ENCODE measurements at regions not wholly inside any gene's neighbourhood (a gene's known extent, or its start where the extent isn't known, plus 50 kb on each side); places are given as distances from the start of the nearest gene placed in this dataset.

DNA sequence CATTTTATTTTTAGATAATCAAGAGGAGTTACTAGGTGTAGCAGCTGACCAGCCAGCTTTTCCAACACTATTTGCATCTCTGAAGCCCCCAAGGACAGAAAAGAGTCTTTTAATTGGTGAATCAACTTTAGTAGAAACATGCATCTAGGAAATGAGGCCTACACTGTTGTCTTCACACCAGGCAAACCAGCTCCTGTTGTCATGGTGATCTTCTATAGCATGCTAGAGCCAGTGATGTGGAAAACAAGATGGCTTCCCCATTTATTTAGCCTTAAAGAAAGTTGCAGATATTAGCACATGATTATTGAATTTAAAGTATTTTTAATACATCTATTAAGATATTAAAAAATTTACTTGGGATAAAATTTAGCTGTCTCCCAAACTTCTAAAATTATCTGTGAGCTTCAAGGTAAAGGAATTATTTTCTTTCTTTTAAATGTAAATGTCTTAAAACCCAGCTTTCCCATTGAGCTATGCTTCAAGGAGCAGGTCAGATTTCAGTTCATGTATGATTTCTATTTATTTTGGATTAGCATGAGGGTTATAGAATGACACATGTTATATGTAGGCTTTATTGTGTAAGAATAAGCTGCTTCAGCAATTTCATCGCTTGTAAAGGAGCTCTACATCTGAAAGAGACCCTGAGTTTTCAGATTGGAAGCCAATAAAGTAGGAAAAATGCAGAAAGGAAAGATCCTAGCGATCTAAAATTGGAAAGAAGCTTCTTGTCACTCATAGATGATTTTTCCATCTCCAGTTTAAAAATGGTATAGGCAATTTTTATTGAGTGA lies 564.9 kb upstream of the CITED2 start:
- DNase-seq (no peak), ATAC-seq (ENCODE audit: low read depth) (no peak)
- TF ChIP-seq, protein P1, sequence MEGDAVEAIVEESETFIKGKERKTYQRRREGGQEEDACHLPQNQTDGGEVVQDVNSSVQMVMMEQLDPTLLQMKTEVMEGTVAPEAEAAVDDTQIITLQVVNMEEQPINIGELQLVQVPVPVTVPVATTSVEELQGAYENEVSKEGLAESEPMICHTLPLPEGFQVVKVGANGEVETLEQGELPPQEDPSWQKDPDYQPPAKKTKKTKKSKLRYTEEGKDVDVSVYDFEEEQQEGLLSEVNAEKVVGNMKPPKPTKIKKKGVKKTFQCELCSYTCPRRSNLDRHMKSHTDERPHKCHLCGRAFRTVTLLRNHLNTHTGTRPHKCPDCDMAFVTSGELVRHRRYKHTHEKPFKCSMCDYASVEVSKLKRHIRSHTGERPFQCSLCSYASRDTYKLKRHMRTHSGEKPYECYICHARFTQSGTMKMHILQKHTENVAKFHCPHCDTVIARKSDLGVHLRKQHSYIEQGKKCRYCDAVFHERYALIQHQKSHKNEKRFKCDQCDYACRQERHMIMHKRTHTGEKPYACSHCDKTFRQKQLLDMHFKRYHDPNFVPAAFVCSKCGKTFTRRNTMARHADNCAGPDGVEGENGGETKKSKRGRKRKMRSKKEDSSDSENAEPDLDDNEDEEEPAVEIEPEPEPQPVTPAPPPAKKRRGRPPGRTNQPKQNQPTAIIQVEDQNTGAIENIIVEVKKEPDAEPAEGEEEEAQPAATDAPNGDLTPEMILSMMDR (IDR thresholded peaks at IDR 0.05), result no peak
- ChIA-PET POLR2A (no interaction called here), CTCF (interaction anchor here (0.6 kb wide), 1 partner anchor 1278 kb away, joined by 3 read pairs; no protein-coding TSS in a partner anchor)
- peaks cover 13% of the 10 kb centered on the region for H3K4me1 Mint-ChIP-seq
- H3K36me3 Mint-ChIP-seq (ENCODE audit: low read depth), result no peaks in the 10 kb centered on the region
- no peaks in the 10 kb centered on the region for H3K9me3 Mint-ChIP-seq
- H3K27ac Mint-ChIP-seq, result no peak overlapping the region
- intact Hi-C loops (cut with micrococcal nuclease), result no loop called here
- no peaks in the 10 kb centered on the region for H3K27me3 Mint-ChIP-seq
- no peak overlapping the region for H3K4me3 Mint-ChIP-seq

DNA sequence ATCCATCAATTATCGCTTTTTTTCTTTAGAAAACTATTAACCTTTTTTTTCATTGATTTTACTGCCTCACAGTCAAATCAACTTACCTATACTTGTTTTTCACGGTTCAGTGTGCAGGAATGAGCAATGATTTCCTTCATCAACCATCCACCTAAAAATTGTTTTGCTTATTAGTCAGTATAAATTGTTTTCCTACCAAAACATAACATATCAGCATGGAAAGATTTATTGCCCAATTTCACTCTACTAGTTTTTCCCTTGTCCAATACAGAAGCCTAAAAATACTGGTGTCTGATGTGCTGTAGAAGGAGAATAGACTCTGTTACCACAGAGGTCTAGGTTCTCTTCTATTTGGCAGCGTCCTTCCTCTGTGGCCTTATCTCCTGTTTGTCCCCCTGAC lies 558.2 kb upstream of the CITED2 start:
- DNase-seq (no peak), ATAC-seq (ENCODE audit: low read depth) (no peak)
- Mint-ChIP-seq H3K36me3 (ENCODE audit: low read depth) (no peaks in the 10 kb centered on the region), H3K27ac (no peak overlapping the region), H3K27me3 (no peaks in the 10 kb centered on the region), H3K4me3 (no peak overlapping the region), H3K9me3 (no peaks in the 10 kb centered on the region), H3K4me1 (no peaks in the 10 kb centered on the region)
- intact Hi-C loops (cut with micrococcal nuclease), result no loop called here
- ChIA-PET CTCF (no interaction called here), POLR2A (no interaction called here)
- TF ChIP-seq, protein P1 (IDR thresholded peaks at IDR 0.05), result no peak

DNA sequence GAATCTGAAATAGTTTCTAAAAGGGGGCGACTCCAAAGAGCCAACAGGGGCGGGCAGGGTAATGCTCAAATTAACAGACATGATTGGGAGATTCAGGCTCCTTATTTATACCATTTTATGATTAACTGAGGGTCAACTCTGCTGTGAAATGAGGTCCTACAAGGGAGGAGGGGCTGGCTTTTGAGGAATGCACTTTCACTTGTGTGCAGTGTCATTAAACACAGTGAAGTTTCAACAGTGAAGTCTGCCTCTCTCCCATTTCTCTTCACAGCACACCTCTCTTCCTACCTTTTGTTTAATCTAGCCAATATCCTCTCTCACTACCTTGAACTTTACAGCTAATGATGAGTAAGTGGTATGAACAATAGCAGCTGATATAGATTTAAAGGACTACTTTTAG lies 557.3 kb upstream of the CITED2 start:
- ChIA-PET CTCF (no interaction called here), POLR2A (no interaction called here)
- H3K36me3 Mint-ChIP-seq (ENCODE audit: low read depth), result no peaks in the 10 kb centered on the region
- no peak overlapping the region for H3K27ac Mint-ChIP-seq
- H3K9me3 Mint-ChIP-seq, result no peaks in the 10 kb centered on the region
- H3K4me1 Mint-ChIP-seq, result no peaks in the 10 kb centered on the region
- DNase-seq (no peak), ATAC-seq (ENCODE audit: low read depth) (no peak)
- no peak overlapping the region for H3K4me3 Mint-ChIP-seq
- TF ChIP-seq, protein P1 (IDR thresholded peaks at IDR 0.05), result no peak
- intact Hi-C loops (cut with micrococcal nuclease), result no loop called here
- no peaks in the 10 kb centered on the region for H3K27me3 Mint-ChIP-seq

DNA sequence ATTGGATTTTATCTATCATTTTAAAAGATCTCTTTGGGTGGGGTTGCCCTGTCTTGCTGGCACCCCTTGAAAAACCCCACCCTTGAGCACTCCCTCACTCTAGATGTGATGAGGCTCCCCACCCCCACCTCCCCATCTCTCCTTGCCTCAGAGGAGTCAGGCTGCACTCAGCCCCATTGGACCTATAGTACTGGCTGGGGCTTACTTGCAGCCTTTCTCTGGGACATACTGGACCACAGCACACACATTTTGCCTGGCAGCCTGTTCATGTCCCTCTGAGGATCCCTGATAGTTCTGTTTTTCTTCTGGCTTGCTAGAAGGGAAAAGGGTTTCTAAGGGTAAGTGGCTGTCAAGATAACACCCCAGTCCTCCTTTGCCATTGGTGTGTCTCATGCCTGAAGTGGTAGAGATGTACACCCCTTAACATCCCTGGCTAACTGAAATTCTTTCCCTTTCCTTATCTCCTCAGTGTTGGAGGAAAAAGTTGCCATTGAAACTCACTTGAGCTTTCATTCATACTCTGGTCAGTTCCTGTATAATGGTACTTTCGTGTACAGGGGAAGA lies 553.4 kb upstream of the CITED2 start:
- Mint-ChIP-seq H3K27me3 (no peaks in the 10 kb centered on the region), H3K4me3 (no peak overlapping the region), H3K27ac (no peak overlapping the region), H3K9me3 (no peaks in the 10 kb centered on the region), H3K4me1 (no peaks in the 10 kb centered on the region), H3K36me3 (ENCODE audit: low read depth) (no peaks in the 10 kb centered on the region)
- TF ChIP-seq, protein P1 (IDR thresholded peaks at IDR 0.05), result no peak
- intact Hi-C loops (cut with micrococcal nuclease), result loop anchor here (1.0 kb wide), 1 partner anchor 559 kb away; no protein-coding TSS in a partner anchor
- CTCF ChIA-PET, result no interaction called here
- DNase-seq (no peak), ATAC-seq (ENCODE audit: low read depth) (no peak)
- POLR2A ChIA-PET, result no interaction called here

DNA sequence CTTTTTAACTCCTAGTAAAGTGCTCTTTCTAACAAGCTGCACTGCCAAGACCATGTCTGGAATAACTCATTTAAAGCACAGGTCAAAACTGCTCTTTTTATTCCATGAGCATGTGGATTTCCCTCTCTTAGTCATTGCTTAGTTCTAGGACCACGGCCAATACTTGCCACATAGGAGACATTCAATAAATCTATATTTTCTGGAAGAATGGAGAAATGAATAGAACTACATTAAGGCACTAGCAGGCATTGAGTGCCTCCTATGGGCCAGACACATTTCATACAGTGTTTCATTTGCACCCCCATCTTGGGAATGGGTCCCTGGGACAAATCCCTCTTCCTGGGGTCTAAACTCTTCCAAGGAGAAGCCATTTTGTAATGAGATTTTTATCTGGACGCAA lies 552.8 kb upstream of the CITED2 start:
- ChIA-PET POLR2A (no interaction called here), CTCF (no interaction called here)
- intact Hi-C loops (cut with micrococcal nuclease), result loop anchor here (1.0 kb wide), 1 partner anchor 558 kb away; no protein-coding TSS in a partner anchor
- Mint-ChIP-seq H3K9me3 (no peaks in the 10 kb centered on the region), H3K27me3 (no peaks in the 10 kb centered on the region), H3K27ac (no peak overlapping the region), H3K4me1 (no peaks in the 10 kb centered on the region), H3K36me3 (ENCODE audit: low read depth) (no peaks in the 10 kb centered on the region), H3K4me3 (no peak overlapping the region)
- TF ChIP-seq, protein P1 (IDR thresholded peaks at IDR 0.05), result no peak
- ATAC-seq (ENCODE audit: low read depth), result no peak
- DNase-seq, result no peak
